ENCODE measurements at regions not wholly inside any gene's neighbourhood (a gene's known extent, or its start where the extent isn't known, plus 50 kb on each side); places are given as distances from the start of the nearest gene placed in this dataset.

DNA sequence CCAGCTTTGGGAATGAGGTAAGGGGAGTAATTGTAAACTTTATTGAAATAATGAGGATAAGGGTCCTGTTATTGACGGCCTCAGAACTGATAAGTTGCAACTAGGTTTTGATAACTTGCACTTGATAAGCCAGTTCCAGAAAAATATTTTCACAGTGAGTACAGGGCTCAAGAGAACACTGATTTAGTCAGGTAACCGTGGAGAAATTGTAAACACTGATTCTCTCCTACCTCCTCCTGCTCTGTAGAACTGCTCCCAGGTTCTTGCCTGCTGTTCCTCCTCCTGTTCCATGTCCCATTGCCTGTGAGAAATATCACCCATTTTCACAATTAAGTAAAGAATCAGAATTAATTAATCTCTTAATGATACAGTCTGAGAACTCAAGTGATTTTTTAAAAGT, 55.0 kb upstream of the CXXC4 start:
- H3K27me3 ChIP-seq (ENCODE audit: control insufficient read depth in 2 of 2, insufficient read depth in 2 of 2, low read length in 2 of 2): no peaks in the 10 kb centered on the region
- 67% methylated on average over 1 of the region's 2 CpGs for WGBS (ENCODE audit: insufficient coverage)
- DNase-seq: no peak
- H3K36me3 ChIP-seq (replicated peaks in 1 of 2; ENCODE audit: control insufficient read depth in 1 of 2, insufficient read depth in 2 of 2, low read length in 2 of 2): no peaks in the 10 kb centered on the region
- intact Hi-C loops (cut with micrococcal nuclease): no loop called here
- Mint-ChIP-seq H3K4me1 (no peaks in the 10 kb centered on the region), H3K9me3 (peaks cover 0 to 3% (median 0%) of the 10 kb centered on the region in 7 donors), H3K36me3 (no peaks in the 10 kb centered on the region), H3K27me3 (ENCODE audit: low read depth in 3 of 3) (no peaks in the 10 kb centered on the region), H3K4me3 (no peak overlapping the region), H3K27ac (no peak overlapping the region)
- H2AFZ ChIP-seq (ENCODE audit: insufficient read depth, low read depth, low read length, poor library complexity, severe bottlenecking): no peak overlapping the region
- H3K27ac ChIP-seq (ENCODE audit: low read depth in 1 of 2, low read length in 2 of 2): no peak overlapping the region
- H3K9me3 ChIP-seq (replicated peaks in 1 of 2; ENCODE audit: control insufficient read depth in 1 of 2, insufficient read depth in 1 of 2, low read length in 2 of 2): no peaks in the 10 kb centered on the region
- TF ChIP-seq, protein P1, sequence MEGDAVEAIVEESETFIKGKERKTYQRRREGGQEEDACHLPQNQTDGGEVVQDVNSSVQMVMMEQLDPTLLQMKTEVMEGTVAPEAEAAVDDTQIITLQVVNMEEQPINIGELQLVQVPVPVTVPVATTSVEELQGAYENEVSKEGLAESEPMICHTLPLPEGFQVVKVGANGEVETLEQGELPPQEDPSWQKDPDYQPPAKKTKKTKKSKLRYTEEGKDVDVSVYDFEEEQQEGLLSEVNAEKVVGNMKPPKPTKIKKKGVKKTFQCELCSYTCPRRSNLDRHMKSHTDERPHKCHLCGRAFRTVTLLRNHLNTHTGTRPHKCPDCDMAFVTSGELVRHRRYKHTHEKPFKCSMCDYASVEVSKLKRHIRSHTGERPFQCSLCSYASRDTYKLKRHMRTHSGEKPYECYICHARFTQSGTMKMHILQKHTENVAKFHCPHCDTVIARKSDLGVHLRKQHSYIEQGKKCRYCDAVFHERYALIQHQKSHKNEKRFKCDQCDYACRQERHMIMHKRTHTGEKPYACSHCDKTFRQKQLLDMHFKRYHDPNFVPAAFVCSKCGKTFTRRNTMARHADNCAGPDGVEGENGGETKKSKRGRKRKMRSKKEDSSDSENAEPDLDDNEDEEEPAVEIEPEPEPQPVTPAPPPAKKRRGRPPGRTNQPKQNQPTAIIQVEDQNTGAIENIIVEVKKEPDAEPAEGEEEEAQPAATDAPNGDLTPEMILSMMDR (IDR thresholded peaks at IDR 0.05): no peak
- H3K9ac ChIP-seq (ENCODE audit: insufficient read depth, low read length, poor library complexity, severe bottlenecking): no peak overlapping the region
- no peak overlapping the region for H3K4me2 ChIP-seq (replicated peaks; ENCODE audit: extremely low read depth, low read length, poor library complexity, severe bottlenecking)
- no peaks in the 10 kb centered on the region for H3K79me2 ChIP-seq (ENCODE audit: insufficient read depth, low read length)
- H3K4me3 ChIP-seq (replicated peaks in 1 of 3; ENCODE audit: low read depth in 2 of 3, low read length in 3 of 3): no peak overlapping the region
- no peaks in the 10 kb centered on the region for H3K4me1 ChIP-seq (ENCODE audit: control insufficient read depth in 1 of 2, insufficient read depth in 2 of 2, low read length in 2 of 2)
- no peaks in the 10 kb centered on the region for H4K20me1 ChIP-seq (ENCODE audit: insufficient read depth, low read length)

DNA sequence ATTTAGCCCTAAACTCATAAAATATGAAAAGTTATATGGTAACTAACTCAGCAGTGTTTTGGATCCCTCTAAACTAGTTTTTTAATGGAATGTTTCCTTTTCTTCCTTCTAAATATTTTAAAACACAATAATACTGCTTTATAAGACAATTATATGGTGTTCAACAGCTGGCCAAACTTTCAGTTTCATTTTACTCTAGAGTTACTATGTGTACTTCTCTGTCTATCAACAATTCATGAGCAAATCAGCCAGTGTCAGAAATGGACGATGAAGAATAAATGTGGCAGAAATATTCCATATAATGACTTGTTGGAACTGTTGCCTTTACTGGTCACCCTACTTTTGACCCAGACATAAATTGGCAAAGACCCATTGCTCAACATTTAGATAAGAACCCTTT, 64.8 kb upstream of the CXXC4 start:
- Histone ChIP-seq H3K4me2 (replicated peaks; ENCODE audit: extremely low read depth, low read length, poor library complexity, severe bottlenecking) (no peak overlapping the region), H3K79me2 (ENCODE audit: insufficient read depth, low read length) (no peaks in the 10 kb centered on the region), H3K27me3 (ENCODE audit: control insufficient read depth in 2 of 2, insufficient read depth in 2 of 2, low read length in 2 of 2) (no peaks in the 10 kb centered on the region), H3K36me3 (replicated peaks in 1 of 2; ENCODE audit: control insufficient read depth in 1 of 2, insufficient read depth in 2 of 2, low read length in 2 of 2) (no peaks in the 10 kb centered on the region), H2AFZ (ENCODE audit: insufficient read depth, low read depth, low read length, poor library complexity, severe bottlenecking) (no peak overlapping the region), H3K4me1 (ENCODE audit: control insufficient read depth in 1 of 2, insufficient read depth in 2 of 2, low read length in 2 of 2) (no peaks in the 10 kb centered on the region), H3K9ac (ENCODE audit: insufficient read depth, low read length, poor library complexity, severe bottlenecking) (no peak overlapping the region), H3K27ac (ENCODE audit: low read depth in 1 of 2, low read length in 2 of 2) (no peak overlapping the region), H3K4me3 (replicated peaks in 1 of 3; ENCODE audit: low read depth in 2 of 3, low read length in 3 of 3) (no peak overlapping the region), H3K9me3 (replicated peaks in 1 of 2; ENCODE audit: control insufficient read depth in 1 of 2, insufficient read depth in 1 of 2, low read length in 2 of 2) (no peaks in the 10 kb centered on the region), H4K20me1 (ENCODE audit: insufficient read depth, low read length) (no peaks in the 10 kb centered on the region)
- no peak overlapping the region for H3K4me3 Mint-ChIP-seq
- TF ChIP-seq, protein P1 (IDR thresholded peaks at IDR 0.05): no peak
- H3K4me1 Mint-ChIP-seq: no peaks in the 10 kb centered on the region
- no peaks in the 10 kb centered on the region for H3K36me3 Mint-ChIP-seq
- no peak for DNase-seq
- H3K27ac Mint-ChIP-seq: no peak overlapping the region
- no peaks in the 10 kb centered on the region for H3K27me3 Mint-ChIP-seq (ENCODE audit: low read depth in 3 of 3)
- no CpG with 5 or more reads among the region's 1 CpG for WGBS (ENCODE audit: insufficient coverage)
- intact Hi-C loops (cut with micrococcal nuclease): no loop called here
- H3K9me3 Mint-ChIP-seq: peaks cover 0 to 5% (median 0%) of the 10 kb centered on the region in 7 donors
